ENCODE measurements at regions not wholly inside any gene's neighbourhood (a gene's known extent, or its start where the extent isn't known, plus 50 kb on each side); places are given as distances from the start of the nearest gene placed in this dataset.

DNA sequence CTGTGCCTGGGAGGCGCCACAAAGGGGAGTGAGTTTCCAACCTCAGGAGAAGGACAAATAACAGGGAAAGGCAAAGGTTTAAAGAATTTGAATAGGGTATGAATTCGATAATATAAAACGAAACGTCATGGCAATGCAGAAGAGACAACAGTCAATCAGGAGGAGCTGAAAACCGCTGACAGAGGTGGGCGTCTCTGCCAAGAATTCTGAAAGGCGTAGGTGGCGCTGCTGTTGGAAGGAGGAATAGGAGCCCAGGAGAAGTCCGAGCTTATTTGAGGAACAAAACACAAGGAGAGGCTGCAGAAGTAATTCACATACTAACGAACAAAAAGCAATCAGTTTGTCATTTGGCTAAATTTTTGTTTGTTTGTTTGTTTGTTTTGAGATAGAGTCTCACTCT is 485.8 kb upstream of the POU3F3 start:
- TF ChIP-seq, protein P1, sequence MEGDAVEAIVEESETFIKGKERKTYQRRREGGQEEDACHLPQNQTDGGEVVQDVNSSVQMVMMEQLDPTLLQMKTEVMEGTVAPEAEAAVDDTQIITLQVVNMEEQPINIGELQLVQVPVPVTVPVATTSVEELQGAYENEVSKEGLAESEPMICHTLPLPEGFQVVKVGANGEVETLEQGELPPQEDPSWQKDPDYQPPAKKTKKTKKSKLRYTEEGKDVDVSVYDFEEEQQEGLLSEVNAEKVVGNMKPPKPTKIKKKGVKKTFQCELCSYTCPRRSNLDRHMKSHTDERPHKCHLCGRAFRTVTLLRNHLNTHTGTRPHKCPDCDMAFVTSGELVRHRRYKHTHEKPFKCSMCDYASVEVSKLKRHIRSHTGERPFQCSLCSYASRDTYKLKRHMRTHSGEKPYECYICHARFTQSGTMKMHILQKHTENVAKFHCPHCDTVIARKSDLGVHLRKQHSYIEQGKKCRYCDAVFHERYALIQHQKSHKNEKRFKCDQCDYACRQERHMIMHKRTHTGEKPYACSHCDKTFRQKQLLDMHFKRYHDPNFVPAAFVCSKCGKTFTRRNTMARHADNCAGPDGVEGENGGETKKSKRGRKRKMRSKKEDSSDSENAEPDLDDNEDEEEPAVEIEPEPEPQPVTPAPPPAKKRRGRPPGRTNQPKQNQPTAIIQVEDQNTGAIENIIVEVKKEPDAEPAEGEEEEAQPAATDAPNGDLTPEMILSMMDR (IDR thresholded peaks at IDR 0.05): no peak
- no peak for TF ChIP-seq POLR2A (IDR thresholded peaks at IDR 0.05)

Measured in Peyer's patch (tissue), 4 donors.